Neural cell (in vitro differentiated cells): ENCODE measurements at regions not wholly inside any gene's neighbourhood (a gene's known extent, or its start where the extent isn't known, plus 50 kb on each side); places are given as distances from the start of the nearest gene placed in this dataset.

Experiments used
- H2AFZ ChIP-seq: fragments of 200-600, 300-800 bp; sonication (generic), shearing (Covaris generic); 2 replicates; pipeline ENCODE4 v1.6.0; 2014; ENCODE audit warnings: low read depth, mild to moderate bottlenecking, antibody characterized with exemption, low read length, moderate library complexity
- H3F3A ChIP-seq: fragments of 200-600 bp; shearing (Covaris generic); 2 replicates; pipeline ENCODE4 v1.6.1; 2016; ENCODE audit warnings: mild to moderate bottlenecking, moderate library complexity, mixed read lengths, antibody characterized with exemption, low read length; ENCODE audit not compliant: insufficient read depth, poor library complexity, severe bottlenecking
- H3K27ac ChIP-seq: fragments of 200-600, 300-800 bp; sonication (generic), shearing (Covaris generic); 2 replicates; pipeline ENCODE4 v1.5.1; 2014; ENCODE audit warnings: mild to moderate bottlenecking, low read length, moderate library complexity
- H3K27me3 ChIP-seq: fragments of 300-800, 200-600 bp; sonication (generic), shearing (Covaris generic); 2 replicates; pipeline ENCODE4 v1.6.0; 2014; ENCODE audit warnings: mild to moderate bottlenecking, low read depth, low read length, moderate library complexity; ENCODE audit not compliant: insufficient read depth
- H3K36me3 ChIP-seq: fragments of 300-800, 200-600 bp; sonication (generic), shearing (Covaris generic); 2 replicates; pipeline ENCODE4 v1.5.1; 2014; ENCODE audit warnings: mild to moderate bottlenecking, antibody characterized with exemption, low read length, moderate library complexity; ENCODE audit not compliant: insufficient read depth
- H3K4me2 ChIP-seq: fragments of 300-800, 200-600 bp; sonication (generic), shearing (Covaris generic); 2 replicates; pipeline ENCODE4 v1.6.0; 2014; ENCODE audit warnings: mild to moderate bottlenecking, low read length
- H3K4me3 ChIP-seq: fragments of 300-800, 200-600 bp; sonication (generic), shearing (Covaris generic); 2 replicates; pipeline ENCODE4 v1.5.1; 2014; ENCODE audit warnings: mild to moderate bottlenecking, low read length, moderate library complexity
- H3K79me2 ChIP-seq: fragments of 200-600 bp; shearing (Covaris generic); replicated peaks from 2 replicates; pipeline ENCODE4 v1.6.0; 2014; ENCODE audit warnings: mild to moderate bottlenecking, low read length, moderate library complexity; ENCODE audit not compliant: insufficient read depth
- H3K9ac ChIP-seq: fragments of 300-800, 200-600 bp; sonication (generic), shearing (Covaris generic); 2 replicates; pipeline ENCODE4 v1.6.1; 2016; ENCODE audit warnings: mild to moderate bottlenecking, low read length, mixed read lengths
- H3K9me2 ChIP-seq: fragments of 200-600 bp; shearing (Covaris generic); 2 replicates; pipeline ENCODE4 v1.6.1; 2016; ENCODE audit warnings: mild to moderate bottlenecking, low read length, mixed read lengths; ENCODE audit not compliant: insufficient read depth
- H3K9me3 ChIP-seq: fragments of 200-600, 300-800 bp; sonication (generic), shearing (Covaris generic); 2 replicates; pipeline ENCODE4 v1.6.1; 2016; ENCODE audit warnings: mild to moderate bottlenecking, mixed run types, low read length, moderate library complexity, mixed read lengths
- H4K20me1 ChIP-seq: fragments of 200-600 bp; shearing (Covaris generic); 2 replicates; pipeline ENCODE4 v1.6.1; 2016; ENCODE audit warnings: mild to moderate bottlenecking, mixed run types; ENCODE audit not compliant: insufficient read depth
- EP300 ChIP-seq: fragments of 450-650 bp; conservative IDR thresholded peaks from 2 replicates; pipeline ENCODE4 v1.6.1; 2014; ENCODE audit warnings: antibody characterized with exemption, mild to moderate bottlenecking, moderate library complexity; ENCODE audit not compliant: poor library complexity, severe bottlenecking
- EZH2 ChIP-seq: fragments of 200-600, 300-800 bp; shearing (Covaris generic), sonication (generic); IDR thresholded peaks from 2 replicates; pipeline ENCODE4 v1.6.1; 2014; ENCODE audit warnings: antibody characterized with exemption, low read length, borderline replicate concordance, mild to moderate bottlenecking; ENCODE audit not compliant: insufficient read depth, poor library complexity, severe bottlenecking
- MXI1 ChIP-seq: fragments of 450-650 bp; conservative IDR thresholded peaks from 2 replicates; pipeline ENCODE4 v1.6.1; 2014; ENCODE audit warnings: antibody characterized with exemption, mild to moderate bottlenecking; ENCODE audit not compliant: poor library complexity, severe bottlenecking
- POLR2AphosphoS5 ChIP-seq: IDR thresholded peaks from 2 replicates; pipeline ENCODE4 v1.6.1; 2012
- RAD21 ChIP-seq: fragments of 450-650 bp; conservative IDR thresholded peaks from 2 replicates; pipeline ENCODE4 v1.6.1; 2014; ENCODE audit warnings: antibody characterized with exemption, mild to moderate bottlenecking, moderate library complexity
- REST ChIP-seq: IDR thresholded peaks from 2 replicates; pipeline ENCODE4 v1.6.1; 2012; ENCODE audit warnings: borderline replicate concordance
- SMC3 ChIP-seq: fragments of 450-650 bp; conservative IDR thresholded peaks from 2 replicates; pipeline ENCODE4 v1.6.1; 2014; ENCODE audit warnings: antibody characterized with exemption, mild to moderate bottlenecking, moderate library complexity; ENCODE audit not compliant: poor library complexity
- TAF1 ChIP-seq: IDR thresholded peaks from 2 replicates; pipeline ENCODE4 v1.6.1; 2012; ENCODE audit warnings: low read depth
- TF ChIP-seq, protein P1 (sequence below): fragments of 450-650 bp; IDR thresholded peaks from 2 replicates; pipeline ENCODE4 v1.5.1; 2014; ENCODE audit warnings: antibody characterized with exemption, mild to moderate bottlenecking, moderate library complexity; ENCODE audit not compliant: poor library complexity, severe bottlenecking

DNA sequence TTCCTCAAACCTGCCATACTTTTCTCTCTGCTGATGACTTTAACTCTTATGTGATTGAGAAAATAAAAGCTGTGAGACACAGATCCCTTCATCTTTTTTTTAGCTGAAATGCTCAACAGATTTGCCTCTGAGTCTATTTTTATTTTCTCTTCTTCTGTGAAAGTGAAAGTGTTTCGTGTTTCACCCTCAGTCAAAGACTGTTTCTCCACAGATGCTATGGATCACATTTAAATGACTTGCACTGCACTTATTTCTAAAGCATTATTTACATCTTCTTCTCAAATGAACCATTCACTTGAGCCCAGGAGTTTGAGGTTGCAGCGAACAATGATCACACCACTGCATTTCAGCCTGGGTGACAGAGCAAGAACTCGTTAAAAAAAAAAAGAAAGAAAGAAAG is 890.1 kb upstream of the PCDH20 start:
- Histone ChIP-seq H3K9me3 (no peaks in the 10 kb centered on the region), H3K4me3 (no peak overlapping the region), H4K20me1 (no peaks in the 10 kb centered on the region), H3K4me2 (no peak overlapping the region), H3K9ac (no peak overlapping the region), H3K27me3 (no peaks in the 10 kb centered on the region), H2AFZ (no peak overlapping the region), H3K79me2 (no peaks in the 10 kb centered on the region), H3K36me3 (no peaks in the 10 kb centered on the region), H3K9me2 (no peaks in the 10 kb centered on the region), H3F3A (no peaks in the 10 kb centered on the region), H3K27ac (no peak overlapping the region)
- TF ChIP-seq EZH2, result no peak
- TF ChIP-seq SMC3, result no peak

DNA sequence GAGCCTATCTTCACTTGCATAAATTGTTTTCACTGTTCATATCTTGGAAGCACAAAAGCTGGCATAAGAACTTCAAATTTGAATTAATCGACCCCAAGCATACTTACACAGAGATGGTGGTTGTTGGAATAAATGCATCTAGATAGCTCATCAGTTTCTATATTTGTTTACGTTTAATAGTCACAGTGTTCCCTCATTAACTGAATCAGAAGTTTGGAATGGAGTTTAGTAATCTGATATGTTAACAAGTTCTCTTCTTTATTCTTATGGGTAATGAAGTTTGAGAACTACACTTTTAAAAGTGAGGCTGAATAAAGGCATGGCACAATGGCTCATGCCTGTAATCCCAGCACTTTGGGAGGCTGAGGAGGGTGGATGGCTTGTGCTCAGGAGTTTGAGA is 886.7 kb upstream of the PCDH20 start:
- no peaks in the 10 kb centered on the region for H3K27me3 ChIP-seq
- no peak overlapping the region for H3K27ac ChIP-seq
- no peaks in the 10 kb centered on the region for H3K36me3 ChIP-seq
- no peaks in the 10 kb centered on the region for H3K79me2 ChIP-seq
- no peak for TF ChIP-seq RAD21
- TF ChIP-seq, protein P1, sequence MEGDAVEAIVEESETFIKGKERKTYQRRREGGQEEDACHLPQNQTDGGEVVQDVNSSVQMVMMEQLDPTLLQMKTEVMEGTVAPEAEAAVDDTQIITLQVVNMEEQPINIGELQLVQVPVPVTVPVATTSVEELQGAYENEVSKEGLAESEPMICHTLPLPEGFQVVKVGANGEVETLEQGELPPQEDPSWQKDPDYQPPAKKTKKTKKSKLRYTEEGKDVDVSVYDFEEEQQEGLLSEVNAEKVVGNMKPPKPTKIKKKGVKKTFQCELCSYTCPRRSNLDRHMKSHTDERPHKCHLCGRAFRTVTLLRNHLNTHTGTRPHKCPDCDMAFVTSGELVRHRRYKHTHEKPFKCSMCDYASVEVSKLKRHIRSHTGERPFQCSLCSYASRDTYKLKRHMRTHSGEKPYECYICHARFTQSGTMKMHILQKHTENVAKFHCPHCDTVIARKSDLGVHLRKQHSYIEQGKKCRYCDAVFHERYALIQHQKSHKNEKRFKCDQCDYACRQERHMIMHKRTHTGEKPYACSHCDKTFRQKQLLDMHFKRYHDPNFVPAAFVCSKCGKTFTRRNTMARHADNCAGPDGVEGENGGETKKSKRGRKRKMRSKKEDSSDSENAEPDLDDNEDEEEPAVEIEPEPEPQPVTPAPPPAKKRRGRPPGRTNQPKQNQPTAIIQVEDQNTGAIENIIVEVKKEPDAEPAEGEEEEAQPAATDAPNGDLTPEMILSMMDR, result no peak
- no peaks in the 10 kb centered on the region for H3K9me3 ChIP-seq
- no peak overlapping the region for H2AFZ ChIP-seq
- no peak overlapping the region for H3K4me2 ChIP-seq
- H3K9me2 ChIP-seq, result no peaks in the 10 kb centered on the region
- H3K9ac ChIP-seq, result no peak overlapping the region
- no peaks in the 10 kb centered on the region for H3F3A ChIP-seq
- no peak overlapping the region for H3K4me3 ChIP-seq
- H4K20me1 ChIP-seq, result no peaks in the 10 kb centered on the region

- no peaks in the 10 kb centered on the region for H3K36me3 ChIP-seq
- H3K27ac ChIP-seq, result no peak overlapping the region
- TF ChIP-seq EP300 (peak; percentile 43), POLR2AphosphoS5 (no peak)
- no peaks in the 10 kb centered on the region for H3K27me3 ChIP-seq
- H4K20me1 ChIP-seq, result no peaks in the 10 kb centered on the region
- H3K4me2 ChIP-seq, result no peak overlapping the region
- H3F3A ChIP-seq, result no peaks in the 10 kb centered on the region
- H3K79me2 ChIP-seq, result no peaks in the 10 kb centered on the region
- H3K9me3 ChIP-seq, result no peaks in the 10 kb centered on the region
- no peak overlapping the region for H3K9ac ChIP-seq
- no peak overlapping the region for H3K4me3 ChIP-seq
- H3K9me2 ChIP-seq, result no peaks in the 10 kb centered on the region
- no peak overlapping the region for H2AFZ ChIP-seq
Observed at GRCh38 chr13:62299988-62300387, 884.3 kb upstream of the PCDH20 start.

DNA sequence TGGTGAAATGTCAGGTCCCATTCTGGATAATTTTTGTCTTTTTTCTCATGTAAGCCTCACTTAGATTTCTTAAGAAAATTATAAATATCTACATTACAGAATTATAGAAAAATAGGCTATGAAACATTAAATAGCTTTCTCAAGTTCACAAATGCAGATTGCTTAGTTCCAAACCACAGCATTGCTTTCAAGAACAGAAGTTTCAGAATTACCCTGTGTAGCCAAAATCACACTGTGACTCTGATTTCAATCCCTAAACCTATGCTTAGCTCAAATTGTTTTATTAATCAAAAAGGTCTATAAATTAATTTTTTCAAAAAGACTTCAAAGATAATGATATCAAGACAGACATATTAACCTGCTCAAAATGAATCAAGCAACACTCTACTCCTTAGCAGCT is 881.2 kb upstream of the PCDH20 start:
- H3K27ac ChIP-seq, result no peak overlapping the region
- H3K9ac ChIP-seq, result no peak overlapping the region
- no peaks in the 10 kb centered on the region for H3F3A ChIP-seq
- no peaks in the 10 kb centered on the region for H3K9me3 ChIP-seq
- no peaks in the 10 kb centered on the region for H3K27me3 ChIP-seq
- no peak overlapping the region for H2AFZ ChIP-seq
- no peak overlapping the region for H3K4me3 ChIP-seq
- H3K4me2 ChIP-seq, result no peak overlapping the region
- H4K20me1 ChIP-seq, result no peaks in the 10 kb centered on the region
- no peaks in the 10 kb centered on the region for H3K9me2 ChIP-seq
- no peaks in the 10 kb centered on the region for H3K36me3 ChIP-seq
- no peak for TF ChIP-seq SMC3
- TF ChIP-seq EZH2, result no peak
- TF ChIP-seq, protein P1, result no peak
- no peak for TF ChIP-seq EP300
- no peak for TF ChIP-seq POLR2AphosphoS5
- TF ChIP-seq MXI1, result no peak
- TF ChIP-seq TAF1, result no peak
- TF ChIP-seq REST, result no peak
- no peak for TF ChIP-seq RAD21
- no peaks in the 10 kb centered on the region for H3K79me2 ChIP-seq
